Bone marrow (tissue), 2 donors: ENCODE measurements at regions not wholly inside any gene's neighbourhood (a gene's known extent, or its start where the extent isn't known, plus 50 kb on each side); places are given as distances from the start of the nearest gene placed in this dataset.

ENCODE experiments used
- DNase-seq, 2 donors: peaks; one replicate each; lab custom pipeline; 2025; lab: John Stamatoyannopoulos, UW

- no peak for DNase-seq
These were observed 240.1 kb upstream of the PPP1R2C start for GRCh38 chrX:43018031-43018430.

GRCh38 chrX:43019021-43019420 lies 241.1 kb upstream of the PPP1R2C start:
- no peak for DNase-seq

GRCh38 chrX:43025806-43026315 lies 247.9 kb upstream of the PPP1R2C start:
- DNase-seq: no peak

GRCh38 chrX:43064096-43064495 lies 286.1 kb upstream of the PPP1R2C start:
- no peak for DNase-seq

- no peak for DNase-seq
These were observed 288.0 kb upstream of the PPP1R2C start for GRCh38 chrX:43065978-43066377.

- no peak for DNase-seq
These were observed 290.7 kb upstream of the PPP1R2C start for GRCh38 chrX:43068639-43069038.

- no peak for DNase-seq
These were observed 305.1 kb upstream of the PPP1R2C start for GRCh38 chrX:43083016-43083415.

GRCh38 chrX:43087830-43088229 lies 309.9 kb upstream of the PPP1R2C start:
- no peak for DNase-seq

GRCh38 chrX:43096830-43097229 lies 318.9 kb upstream of the PPP1R2C start:
- no peak for DNase-seq

- no peak for DNase-seq
These were observed 328.0 kb upstream of the PPP1R2C start for GRCh38 chrX:43106009-43106408.

GRCh38 chrX:43108828-43109227 lies 330.9 kb upstream of the PPP1R2C start:
- DNase-seq: no peak

GRCh38 chrX:43121637-43122036 lies 343.7 kb upstream of the PPP1R2C start:
- DNase-seq: no peak

- DNase-seq: no peak
These were observed 361.7 kb upstream of the PPP1R2C start for GRCh38 chrX:43139645-43140044.

GRCh38 chrX:43140582-43140981 lies 362.6 kb upstream of the PPP1R2C start:
- DNase-seq: no peak

- DNase-seq: no peak
These were observed 363.9 kb upstream of the PPP1R2C start for GRCh38 chrX:43141885-43142284.

- DNase-seq: no peak
These were observed 370.3 kb upstream of the PPP1R2C start for GRCh38 chrX:43148305-43148704.

- no peak for DNase-seq
These were observed 387.5 kb upstream of the PPP1R2C start for GRCh38 chrX:43165343-43165920.

GRCh38 chrX:43166874-43167273 lies 388.9 kb upstream of the PPP1R2C start:
- no peak for DNase-seq

- DNase-seq: no peak
These were observed 397.5 kb upstream of the PPP1R2C start for GRCh38 chrX:43175434-43175833.

- no peak for DNase-seq
These were observed 398.7 kb upstream of the PPP1R2C start for GRCh38 chrX:43176686-43177085.

GRCh38 chrX:43188296-43188695 lies 410.3 kb upstream of the PPP1R2C start:
- DNase-seq: no peak

- DNase-seq: no peak
These were observed 433.6 kb upstream of the PPP1R2C start for GRCh38 chrX:43211570-43211969.

- no peak for DNase-seq
These were observed 437.9 kb upstream of the MAOA start for GRCh38 chrX:43218198-43218597.

GRCh38 chrX:43224496-43224895 lies 431.6 kb upstream of the MAOA start:
- no peak for DNase-seq
